Glomerular visceral epithelial cell (primary cell): ENCODE measurements at regions not wholly inside any gene's neighbourhood (a gene's known extent, or its start where the extent isn't known, plus 50 kb on each side); places are given as distances from the start of the nearest gene placed in this dataset.
"Not testable (repeated sequence)": the region's sequence is repeated elsewhere in the genome, so short reads cannot be mapped to it uniquely, and the experiment has no call there.

Source experiments
- DNase-seq: peaks from one replicate; pipeline ENCODE4 v3.0.0-alpha.2; 2016; ENCODE audit errors: extremely low spot score

GRCh38 chr4:186979961-186980745 is 256.5 kb upstream of the FAT1 start:
- no peak for DNase-seq

GRCh38 chr4:186981161-186981560 is 257.5 kb upstream of the FAT1 start:
- DNase-seq = no peak

GRCh38 chr4:186982160-186982559 is 258.5 kb upstream of the FAT1 start:
- DNase-seq = no peak

- no peak for DNase-seq
Observed at GRCh38 chr4:186984105-186984644, 260.5 kb upstream of the FAT1 start.

- DNase-seq = no peak
Observed at GRCh38 chr4:186999686-187000085, 276.0 kb upstream of the FAT1 start.

- DNase-seq = no peak
Observed at GRCh38 chr4:187000281-187000680, 276.6 kb upstream of the FAT1 start.

- DNase-seq = not testable (repeated sequence)
Observed at GRCh38 chr4:187002133-187002532, 278.5 kb upstream of the FAT1 start.

- no peak for DNase-seq
Observed at GRCh38 chr4:187004628-187005027, 281.0 kb upstream of the FAT1 start.

- no peak for DNase-seq
Observed at GRCh38 chr4:187006189-187006618, 282.5 kb upstream of the FAT1 start.

- DNase-seq = no peak
Observed at GRCh38 chr4:187010052-187010451, 286.4 kb upstream of the FAT1 start.

GRCh38 chr4:187016101-187016500 is 292.4 kb upstream of the FAT1 start:
- no peak for DNase-seq

GRCh38 chr4:187017147-187017546 is 293.5 kb upstream of the FAT1 start:
- no peak for DNase-seq

- DNase-seq = no peak
Observed at GRCh38 chr4:187019896-187020295, 296.2 kb upstream of the FAT1 start.

GRCh38 chr4:187020676-187021075 is 297.0 kb upstream of the FAT1 start:
- peak; percentile 12 for DNase-seq

GRCh38 chr4:187021436-187022205 is 298.0 kb upstream of the FAT1 start:
- peak; percentile 37 for DNase-seq

- DNase-seq = no peak
Observed at GRCh38 chr4:187027272-187027671, 303.6 kb upstream of the FAT1 start.

GRCh38 chr4:187042251-187042650 is 318.6 kb upstream of the FAT1 start:
- DNase-seq = no peak

- DNase-seq = no peak
Observed at GRCh38 chr4:187046471-187046870, 322.8 kb upstream of the FAT1 start.

GRCh38 chr4:187059021-187059420 is 335.4 kb upstream of the FAT1 start:
- peak; percentile 58 for DNase-seq

- DNase-seq = no peak
Observed at GRCh38 chr4:187059895-187060294, 336.2 kb upstream of the FAT1 start.

GRCh38 chr4:187060551-187060950 is 336.9 kb upstream of the FAT1 start:
- DNase-seq = no peak

- DNase-seq = no peak
Observed at GRCh38 chr4:187063251-187063650, 339.6 kb upstream of the FAT1 start.

GRCh38 chr4:187064033-187064432 is 340.4 kb upstream of the FAT1 start:
- DNase-seq = no peak
